ENCODE measurements at regions not wholly inside any gene's neighbourhood (a gene's known extent, or its start where the extent isn't known, plus 50 kb on each side); places are given as distances from the start of the nearest gene placed in this dataset.

DNA sequence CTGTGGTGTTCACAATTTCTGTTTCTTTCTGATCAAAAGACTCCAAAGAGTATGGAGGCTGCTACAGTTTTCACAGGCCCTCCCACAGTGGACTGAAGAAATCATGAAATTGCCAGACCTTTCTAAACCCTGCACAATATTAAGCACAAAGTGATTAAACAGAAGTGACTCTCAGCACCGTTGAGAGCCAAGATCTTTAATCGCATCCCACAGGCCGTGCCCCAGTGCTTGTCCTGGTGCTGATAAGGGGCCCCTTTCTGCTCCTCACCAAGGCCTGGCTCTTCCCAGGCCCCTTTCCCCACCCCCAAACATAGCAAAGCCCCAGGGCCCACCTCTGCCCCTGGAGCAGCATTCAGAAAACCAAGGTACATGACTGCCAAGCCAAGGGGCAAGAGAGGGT, 57.4 kb upstream of the BMAL1 start:
- DNase-seq (ENCODE audit: low read depth in 2 of 2): no peak

DNA sequence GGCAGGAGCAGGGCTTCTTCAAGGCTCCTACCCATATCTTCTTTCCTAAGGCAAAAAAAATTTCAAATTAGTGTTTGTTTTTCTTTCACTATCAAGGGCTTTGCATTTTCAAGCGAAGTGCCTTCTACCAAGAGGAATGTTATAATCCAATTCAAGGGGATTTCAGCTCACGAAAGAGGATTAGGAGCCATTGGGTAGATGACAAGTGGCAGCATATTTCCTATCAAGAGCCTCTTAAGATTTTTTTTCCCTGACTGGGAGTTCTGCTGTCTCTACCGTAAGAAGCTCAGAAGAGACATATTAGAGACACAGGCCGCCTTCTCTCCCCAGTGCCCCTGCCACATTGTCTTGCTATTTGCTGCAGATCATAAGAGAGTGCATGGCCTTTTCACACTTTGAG, 55.9 kb upstream of the BMAL1 start:
- no peak for DNase-seq (ENCODE audit: low read depth in 2 of 2)

GRCh38 chr11:13222285-13222684, 55.3 kb upstream of the BMAL1 start:
- peak; percentile 16 to 23 for DNase-seq (ENCODE audit: low read depth in 2 of 2)

- no peak for DNase-seq (ENCODE audit: low read depth in 2 of 2)
These were observed 54.5 kb upstream of the BMAL1 start for GRCh38 chr11:13223112-13223511.

DNA sequence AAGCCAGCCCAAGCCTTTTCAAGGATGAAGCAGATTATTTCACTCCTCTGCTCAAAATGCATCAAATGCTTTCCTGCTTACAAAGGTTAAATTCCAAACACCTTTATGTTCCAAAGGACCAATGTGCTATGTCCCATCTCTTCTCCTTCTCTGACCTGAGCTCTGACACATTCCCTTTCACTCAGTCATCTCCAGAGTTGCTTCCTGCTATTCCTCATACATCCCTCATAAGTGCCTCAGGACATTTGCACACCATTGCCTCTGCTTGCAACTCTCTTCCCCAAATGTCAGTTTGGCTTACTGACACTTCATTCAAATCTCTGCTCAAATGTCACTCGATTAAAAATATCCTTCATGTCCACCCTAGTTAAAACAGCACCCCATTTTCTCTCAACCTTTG, 53.3 kb upstream of the BMAL1 start:
- DNase-seq (ENCODE audit: low read depth in 2 of 2): no peak

DNA sequence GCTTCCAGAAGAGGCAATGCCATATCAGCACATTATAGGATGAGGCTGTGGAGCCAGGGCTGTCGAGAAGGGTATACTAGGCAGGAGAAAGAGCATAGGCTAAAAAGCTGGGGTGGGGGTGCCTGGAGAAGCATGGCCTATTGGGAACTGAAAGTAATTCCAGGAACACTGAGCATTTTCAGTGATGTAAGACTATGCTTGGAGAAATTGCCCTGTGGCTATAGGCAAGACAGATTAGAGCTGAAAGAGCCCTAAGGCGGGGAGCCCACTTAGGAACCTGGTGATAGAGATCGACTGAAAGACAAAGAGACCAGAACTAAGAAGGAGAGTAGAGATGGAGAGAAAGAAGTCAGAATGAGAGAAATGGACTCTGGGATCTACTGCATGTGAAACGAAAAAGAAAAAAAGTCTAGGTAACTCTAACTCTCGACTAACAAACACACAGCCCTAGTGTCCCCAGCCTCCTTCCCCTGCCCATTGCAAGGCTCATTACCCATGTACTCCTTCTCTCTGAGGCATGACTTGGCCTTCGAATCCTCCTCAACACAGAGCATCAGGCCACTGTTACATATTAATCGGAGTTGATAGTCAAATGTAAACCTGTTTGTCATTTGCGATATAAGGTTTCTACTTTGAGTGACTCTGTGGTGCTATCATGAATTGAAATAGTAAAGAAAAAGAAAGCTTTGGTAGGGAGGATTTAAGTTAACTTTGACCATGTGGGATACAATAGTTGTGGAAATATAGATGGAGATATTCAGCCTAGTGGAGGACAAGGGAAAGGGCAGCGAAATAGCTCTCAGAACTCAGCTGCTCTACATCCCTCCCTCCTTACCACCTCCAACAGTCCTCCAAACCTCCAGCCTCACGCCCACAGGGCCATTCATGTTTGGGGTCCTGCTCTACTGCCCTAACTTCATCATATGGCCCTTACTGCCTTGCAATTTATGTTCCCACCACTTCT, 52.3 kb upstream of the BMAL1 start:
- no peak for DNase-seq (ENCODE audit: low read depth in 2 of 2)

- no peak for DNase-seq (ENCODE audit: low read depth in 2 of 2)
These were observed 49.8 kb upstream of the BMAL1 start for GRCh38 chr11:13227676-13228255.
